NCI-H146 treated with DMSO at 0.1 percent for 48 hours (cell line): ENCODE measurements at regions not wholly inside any gene's neighbourhood (a gene's known extent, or its start where the extent isn't known, plus 50 kb on each side); places are given as distances from the start of the nearest gene placed in this dataset.

ENCODE experiments used
- DNase-seq: peaks from one replicate; lab custom pipeline; 2025; ENCODE audit not compliant: unreplicated experiment; lab: John Stamatoyannopoulos, UW

DNA sequence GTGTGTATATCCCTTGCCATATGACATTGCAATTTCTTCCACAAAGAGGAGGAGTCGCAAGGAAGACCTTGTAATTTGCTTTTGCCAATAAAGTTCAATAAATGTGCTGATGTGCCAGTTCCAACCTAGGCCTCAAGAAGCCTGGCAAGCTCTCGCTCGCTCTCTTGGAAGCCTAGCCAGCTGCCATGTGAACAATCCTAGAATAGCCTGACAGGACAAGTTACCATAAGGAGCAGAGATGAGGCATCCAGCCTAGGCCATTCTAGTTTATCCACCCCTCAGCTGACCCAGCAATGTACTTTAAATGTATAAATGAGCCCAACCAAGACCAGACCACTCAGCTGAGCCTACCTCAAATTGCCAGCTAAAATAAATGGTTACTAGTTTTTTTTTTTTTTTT is 145.7 kb upstream of the QRFPR start:
- DNase-seq = no peak

DNA sequence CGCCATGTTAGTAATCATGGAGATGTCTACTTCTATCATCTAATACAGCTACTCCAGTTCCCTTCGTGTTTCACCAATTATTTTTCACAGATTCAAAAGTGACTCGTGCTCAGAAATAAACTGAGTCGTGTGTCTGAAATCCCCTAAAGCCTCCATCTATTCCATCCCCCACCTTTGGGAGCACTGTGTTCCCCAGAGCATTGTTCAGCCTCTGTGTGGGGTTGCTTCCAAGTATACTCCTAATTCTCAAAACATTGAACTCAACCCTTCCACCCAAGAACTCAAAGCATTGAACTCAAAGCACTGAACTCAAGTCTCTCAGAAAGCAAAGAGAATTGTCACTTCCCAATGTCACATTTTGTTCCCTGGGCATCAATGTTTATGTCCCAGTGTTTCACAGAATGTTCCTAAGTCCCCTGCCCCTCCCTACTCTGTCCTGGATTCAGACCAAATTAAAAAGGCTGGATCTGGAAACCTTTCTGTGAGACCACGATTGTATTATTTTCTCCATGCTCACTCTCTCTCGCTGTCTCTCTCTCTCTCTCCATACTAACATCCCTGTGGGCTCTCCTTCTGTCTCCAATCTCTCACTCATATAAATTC is 138.5 kb upstream of the QRFPR start:
- DNase-seq = no peak

DNA sequence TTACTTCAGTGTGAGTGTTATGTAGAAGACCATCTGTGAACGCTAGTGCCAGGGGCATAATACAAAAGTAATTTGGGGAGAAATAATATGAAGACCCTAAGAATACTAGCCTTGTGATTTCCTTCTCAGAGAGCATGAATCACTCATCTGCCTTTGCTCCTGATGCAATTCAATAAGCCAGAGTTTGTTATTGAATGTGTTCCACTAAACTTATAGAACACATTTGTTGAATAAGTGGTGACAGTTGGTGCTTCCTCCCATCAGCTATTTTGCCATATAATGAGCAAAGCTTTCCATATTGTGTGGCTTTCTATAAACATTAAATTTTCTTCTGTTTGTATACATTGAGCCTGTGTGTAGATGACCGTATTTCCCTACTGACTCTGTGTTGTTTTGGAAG is 136.4 kb upstream of the QRFPR start:
- no peak for DNase-seq

DNA sequence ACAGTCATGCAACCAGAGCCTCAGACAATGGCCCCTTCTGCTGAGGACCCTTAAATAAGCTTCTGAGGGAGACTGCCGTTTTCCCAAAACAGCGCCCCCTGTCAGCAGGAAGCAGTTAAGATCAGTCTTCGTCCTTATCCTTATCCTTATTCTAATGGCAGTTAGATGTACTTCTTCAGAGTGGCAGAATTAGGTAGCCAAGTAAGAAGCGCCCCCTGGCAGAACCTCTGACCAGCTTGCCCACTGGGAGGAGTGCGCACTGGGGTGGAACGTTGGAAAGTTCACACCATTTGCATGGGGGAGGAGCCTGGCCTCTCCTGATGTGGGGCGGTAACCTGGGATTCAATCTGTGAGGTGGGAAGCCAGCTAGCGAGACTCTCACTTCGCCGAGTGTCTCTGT is 133.6 kb upstream of the QRFPR start:
- DNase-seq = no peak

DNA sequence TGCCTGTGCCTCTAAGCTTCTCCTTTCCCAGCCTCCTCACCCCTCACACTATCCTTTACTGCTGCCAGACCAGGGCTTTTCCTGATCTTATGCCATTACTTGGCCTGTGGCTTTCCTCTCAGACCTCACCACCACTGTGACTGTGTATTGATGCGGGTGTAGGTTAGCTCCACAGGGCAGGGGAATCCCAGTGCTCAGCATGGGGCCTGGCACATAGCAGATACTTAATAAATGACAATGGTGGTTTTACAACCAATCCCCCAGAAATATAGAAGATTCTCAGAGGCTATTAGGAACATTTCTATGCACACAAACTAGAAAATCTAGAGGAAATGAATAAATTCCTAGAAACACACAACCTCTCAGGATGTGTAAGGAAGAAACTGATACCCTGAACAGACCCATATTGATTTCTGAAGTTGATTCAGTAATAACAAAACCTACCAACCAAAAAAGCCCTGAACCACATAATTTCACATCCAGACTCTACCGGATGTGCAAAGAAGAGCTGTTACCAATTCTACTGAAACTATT is 129.6 kb upstream of the QRFPR start:
- DNase-seq = no peak

DNA sequence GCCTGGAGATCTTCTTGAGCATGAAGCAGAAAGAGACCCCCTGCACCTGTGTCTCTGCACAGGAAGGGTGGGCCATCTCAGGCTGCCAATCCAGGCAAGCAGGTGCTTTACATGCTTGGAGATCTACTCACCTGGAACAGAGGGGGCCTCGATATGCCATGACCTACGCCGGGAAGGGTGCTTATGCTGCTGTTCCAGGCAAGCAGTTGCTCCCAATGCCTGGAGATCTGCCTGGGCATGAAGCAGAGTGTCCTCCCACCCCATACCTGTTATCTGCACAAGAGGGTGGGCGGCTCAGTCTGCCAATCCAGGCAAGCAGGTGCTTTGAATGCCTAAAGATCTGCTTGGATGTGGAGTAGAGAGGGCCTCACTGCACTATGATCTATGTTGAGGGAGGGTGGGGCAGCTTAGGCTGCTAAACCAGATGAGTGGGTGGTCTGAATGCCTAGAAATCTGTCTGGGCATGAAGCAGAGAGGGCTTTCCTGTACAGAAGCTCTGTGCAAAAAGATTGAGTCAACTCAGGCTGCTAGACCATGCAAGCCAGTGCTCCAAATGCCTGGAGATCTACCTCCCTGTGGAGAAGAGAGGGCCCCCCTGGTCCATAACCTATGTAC is 104.5 kb upstream of the QRFPR start:
- DNase-seq = no peak

DNA sequence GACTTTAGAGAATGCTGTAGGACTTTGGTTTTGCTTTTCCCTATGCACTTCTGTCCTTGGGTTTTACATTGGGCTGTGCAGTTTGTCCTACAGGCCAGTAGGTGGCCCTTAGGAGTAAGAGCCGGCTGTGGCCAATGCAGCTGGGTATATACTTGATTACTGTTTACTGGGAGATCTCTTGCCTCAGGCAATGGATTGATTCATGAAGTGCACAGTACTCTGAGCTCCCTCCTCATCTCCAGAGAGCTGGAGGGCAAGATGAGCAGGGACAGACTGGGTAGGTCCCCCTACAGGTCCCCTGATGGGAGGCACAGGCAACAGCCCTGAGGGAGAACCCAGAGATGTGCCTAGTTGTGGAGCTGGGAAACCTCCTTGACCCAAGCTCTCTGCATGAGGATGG is 103.8 kb upstream of the QRFPR start:
- peak; percentile 1 for DNase-seq

DNA sequence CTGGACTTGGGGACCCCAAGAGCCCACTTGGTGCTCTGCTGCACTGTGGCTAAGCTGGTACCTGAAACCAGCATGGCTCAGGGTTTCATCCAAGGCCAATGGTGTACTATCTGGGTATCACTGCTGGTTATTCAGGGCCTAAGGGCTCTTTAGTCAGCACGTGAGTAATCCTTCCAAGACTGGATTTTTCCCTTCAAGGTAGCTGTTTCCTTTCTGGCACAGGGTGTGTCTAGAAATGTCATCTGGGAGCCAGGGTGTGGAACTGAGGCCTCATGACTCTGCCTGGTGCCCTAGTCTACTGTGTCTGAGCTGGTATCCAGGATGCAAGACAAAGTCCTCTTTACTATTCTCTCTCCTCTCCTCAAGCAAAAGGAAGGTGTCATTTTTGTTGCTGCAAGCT is 99.0 kb upstream of the QRFPR start:
- DNase-seq = no peak

DNA sequence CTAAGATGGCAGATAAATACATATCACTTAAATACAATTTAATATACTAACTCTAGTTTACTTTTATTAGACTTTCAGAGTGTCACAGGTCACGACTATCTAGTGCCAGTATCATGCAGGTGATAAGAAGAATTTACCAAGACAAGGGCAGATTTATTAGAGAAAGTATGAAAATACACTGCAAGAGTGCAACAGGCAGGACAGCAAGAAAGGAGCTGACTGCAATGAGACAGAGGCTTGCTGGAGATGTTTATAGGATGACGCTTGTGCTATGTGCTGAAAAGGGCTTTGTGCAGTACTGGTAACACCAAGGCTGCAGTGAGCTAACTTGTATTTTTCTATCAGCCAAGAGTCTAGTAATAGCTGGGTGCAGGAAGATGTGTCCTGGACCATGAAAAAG is 96.7 kb upstream of the QRFPR start:
- no peak for DNase-seq

DNA sequence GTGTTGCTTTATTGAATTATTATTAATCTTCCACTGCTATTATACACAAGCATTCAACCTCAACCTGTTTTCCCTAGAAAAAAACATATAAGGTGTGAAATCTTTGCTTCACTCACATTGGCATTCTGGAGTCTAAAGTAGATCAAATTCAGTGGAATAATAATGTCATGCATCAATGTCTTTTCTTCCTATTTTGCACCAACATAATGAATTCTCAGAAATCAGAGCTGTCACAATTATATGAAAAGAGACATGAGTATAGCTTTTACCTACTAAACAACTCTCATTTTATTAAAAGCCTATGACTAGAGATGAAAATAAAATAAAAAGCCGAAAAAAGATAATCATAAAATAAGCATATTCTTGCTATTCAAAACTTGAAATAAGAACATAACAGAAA is 96.3 kb upstream of the QRFPR start:
- no peak for DNase-seq

DNA sequence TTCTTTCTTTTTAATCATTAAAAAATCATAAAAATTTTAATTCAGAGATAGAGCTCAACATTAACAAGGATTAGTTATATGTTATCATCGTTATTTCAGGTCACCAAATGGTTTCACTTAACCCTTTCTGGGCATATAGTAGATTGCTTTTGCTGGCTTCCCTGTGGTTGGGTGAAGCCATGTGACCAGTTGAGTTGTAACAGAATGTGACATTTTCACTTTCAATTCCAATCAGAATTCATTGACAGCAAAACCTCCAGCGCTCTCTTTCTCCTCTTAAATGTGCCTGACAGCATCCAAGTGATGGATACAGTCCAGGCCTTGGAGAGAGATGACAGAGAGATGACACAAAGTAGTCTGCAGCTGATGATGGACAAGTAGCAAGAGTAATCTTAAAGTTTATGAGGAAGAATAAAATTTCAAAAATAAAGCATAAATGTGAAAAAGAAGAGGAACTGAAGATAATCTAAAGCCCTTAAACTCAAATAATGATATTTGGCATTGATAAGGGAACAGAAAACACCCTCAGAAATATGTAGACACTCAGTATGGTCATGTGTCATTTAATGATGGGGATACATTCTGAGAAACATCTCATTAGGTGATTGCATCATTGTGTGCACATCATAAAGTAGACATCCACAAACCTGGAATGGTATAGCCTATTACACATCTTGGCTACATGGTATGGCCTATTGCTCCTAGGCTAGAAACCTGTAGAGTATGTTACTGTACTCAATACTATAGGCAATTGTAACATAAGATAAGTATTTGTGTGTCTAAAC is 92.3 kb upstream of the QRFPR start:
- DNase-seq = no peak

DNA sequence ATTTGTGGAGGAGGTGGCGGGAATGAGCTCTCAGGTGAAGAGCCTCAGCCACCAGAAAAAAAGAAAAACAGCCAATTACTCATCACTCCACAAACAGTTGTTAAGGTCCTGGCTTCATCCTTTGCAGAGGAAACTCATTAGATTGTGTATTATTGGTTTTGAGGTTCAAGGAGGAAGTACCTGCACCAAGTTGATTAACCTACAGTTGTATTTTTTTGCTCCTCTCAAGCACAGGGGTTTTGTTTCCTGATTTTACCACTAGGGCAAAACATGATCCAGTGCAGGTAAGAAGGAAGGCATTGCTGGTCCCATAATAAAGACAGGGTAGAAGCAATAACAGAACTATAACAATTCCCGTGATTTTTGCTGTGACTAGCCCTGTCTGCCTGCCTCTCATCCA is 84.0 kb upstream of the QRFPR start:
- no peak for DNase-seq

DNA sequence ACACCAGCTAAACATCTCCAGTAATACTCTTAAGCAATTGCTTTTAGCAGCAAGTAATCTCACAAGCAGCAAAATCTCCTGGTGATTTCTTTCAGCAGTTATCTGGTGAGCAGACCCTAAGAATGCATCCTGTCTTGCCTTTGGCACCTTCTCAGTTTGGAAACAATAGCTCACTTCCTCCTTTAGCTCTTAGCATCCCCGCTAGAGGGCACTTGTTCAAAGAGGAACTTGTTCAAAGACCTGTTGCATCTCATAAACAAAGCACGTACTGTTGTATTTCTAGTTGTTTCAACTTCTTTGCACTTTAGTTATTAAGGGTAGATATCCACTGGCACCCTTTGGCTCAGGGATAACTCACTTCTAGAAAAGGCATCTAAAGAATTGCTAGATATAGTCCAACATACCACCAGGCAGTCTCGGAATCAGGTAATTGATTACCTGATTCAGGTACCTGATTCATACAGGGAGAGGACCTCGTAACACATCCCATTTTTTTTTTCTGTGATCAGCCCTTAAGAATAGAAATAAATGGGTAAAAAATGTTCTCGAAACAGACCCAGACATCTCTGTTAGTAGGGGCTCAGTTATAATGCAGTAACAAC is 81.9 kb upstream of the QRFPR start:
- no peak for DNase-seq

DNA sequence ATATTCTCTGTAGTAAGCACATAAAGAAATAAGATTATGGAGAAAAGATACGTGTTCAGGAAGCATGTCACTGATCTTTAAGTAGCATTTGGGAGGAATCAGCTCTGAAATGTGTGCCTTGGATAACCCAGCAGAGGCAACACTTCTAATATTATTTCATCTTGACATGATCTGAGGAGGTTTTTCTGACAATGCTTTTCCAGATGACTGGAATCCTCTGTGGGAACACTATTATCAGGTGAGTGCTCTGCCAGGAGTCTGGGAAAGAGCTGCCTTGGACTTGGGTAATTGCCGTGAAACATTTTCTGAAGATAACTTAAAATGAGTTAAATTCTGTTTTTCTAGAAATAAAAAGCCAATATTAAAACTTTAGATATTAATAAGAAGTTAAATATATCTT is 78.2 kb upstream of the QRFPR start:
- DNase-seq = no peak

DNA sequence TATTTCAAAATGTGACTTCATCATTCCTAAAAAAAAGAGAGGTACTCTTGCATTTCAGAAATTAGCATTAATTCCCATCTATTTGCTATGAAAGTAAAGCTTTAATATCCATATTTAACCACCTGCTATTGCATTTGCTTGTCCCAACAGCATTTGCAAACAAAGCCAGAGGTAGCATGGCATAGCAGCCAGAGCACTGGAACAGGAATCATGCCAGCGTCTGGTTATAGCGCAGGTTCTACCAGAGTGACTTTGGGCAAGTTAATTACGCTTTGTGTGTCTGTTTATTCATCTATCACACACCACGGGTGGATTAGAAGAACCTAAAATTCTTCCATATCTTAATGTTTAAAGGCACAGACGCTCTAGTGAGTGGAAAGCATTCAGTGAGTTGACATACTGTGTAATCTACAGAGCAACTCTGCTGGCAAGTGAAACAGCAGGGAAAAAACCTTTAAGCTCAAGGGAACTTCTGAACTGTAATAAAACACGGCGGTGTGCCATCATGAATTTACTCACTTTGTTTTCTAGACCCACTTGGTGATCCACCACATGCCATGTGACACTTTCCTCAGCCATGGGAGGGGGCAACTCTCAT is 76.6 kb upstream of the QRFPR start:
- DNase-seq = no peak

DNA sequence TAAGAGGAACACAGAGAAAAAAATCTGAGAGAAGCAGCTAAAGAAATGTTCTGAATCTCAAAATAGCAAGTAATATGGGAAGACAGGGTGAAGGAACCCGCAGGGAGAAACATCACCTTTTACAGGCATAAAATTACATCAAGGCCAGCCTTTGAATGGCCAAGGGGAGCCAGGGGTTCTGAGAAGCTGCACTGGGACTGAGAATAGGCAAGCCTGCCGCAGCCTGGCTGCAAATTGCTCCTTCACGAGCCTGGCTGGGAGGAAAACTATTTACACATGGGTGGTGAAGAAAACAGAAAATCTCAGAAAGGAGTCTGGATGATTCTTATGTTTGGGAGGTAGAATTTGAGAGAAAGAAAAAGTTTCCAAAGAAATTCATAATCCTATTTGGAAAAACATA is 74.5 kb upstream of the QRFPR start:
- DNase-seq = no peak

DNA sequence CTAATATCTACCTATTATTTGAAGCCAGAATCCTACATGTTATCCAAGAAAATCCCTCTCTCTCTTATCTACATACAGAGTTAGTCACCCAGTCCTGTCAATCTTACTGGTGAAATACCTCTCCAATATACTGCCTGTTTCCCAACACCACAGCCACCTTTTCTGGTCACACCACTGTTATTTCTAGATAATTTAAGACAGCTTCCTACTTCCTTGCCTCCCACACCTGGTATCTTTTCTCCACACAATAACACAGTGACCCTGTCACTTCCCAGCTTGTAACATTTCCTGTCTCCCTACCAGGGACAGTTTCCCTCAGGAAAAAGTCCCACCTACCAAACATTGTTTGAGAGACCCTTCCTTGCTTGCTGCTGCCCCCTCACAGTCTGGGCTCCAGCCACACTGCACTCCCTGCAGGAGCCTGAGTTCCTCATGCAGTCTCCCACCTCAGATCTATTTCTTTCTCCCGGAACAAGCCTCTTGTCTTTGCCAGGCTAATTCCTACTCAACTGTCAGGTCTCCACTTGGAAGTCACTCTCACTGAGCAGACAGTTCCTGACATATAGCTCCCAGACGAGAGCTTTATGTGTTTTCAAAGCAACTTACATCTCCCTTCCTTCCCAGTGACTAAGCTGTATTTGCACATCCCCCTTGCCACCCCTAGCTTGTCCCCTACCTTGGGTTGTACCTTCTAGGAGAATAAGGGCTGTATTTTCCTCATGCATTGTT is 73.6 kb upstream of the QRFPR start:
- no peak for DNase-seq

DNA sequence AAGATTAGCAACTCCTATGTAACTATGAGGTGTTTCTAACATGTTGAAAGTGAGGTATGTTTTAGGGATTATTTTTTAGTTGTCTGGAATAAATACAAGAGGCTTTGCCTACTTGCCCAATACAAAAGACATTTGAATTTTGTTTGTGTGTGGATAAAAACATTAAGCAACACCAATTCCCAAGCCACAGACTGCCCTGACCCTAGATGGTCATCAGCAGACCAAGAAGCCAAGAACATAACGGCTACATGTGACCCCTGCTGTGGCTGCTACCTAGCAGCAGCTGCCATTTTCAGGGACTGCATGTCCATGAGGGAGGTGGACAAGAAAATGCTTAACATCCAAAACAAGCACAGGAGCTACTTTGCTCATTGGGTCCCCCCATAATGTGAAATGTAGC is 70.5 kb upstream of the QRFPR start:
- DNase-seq = no peak

DNA sequence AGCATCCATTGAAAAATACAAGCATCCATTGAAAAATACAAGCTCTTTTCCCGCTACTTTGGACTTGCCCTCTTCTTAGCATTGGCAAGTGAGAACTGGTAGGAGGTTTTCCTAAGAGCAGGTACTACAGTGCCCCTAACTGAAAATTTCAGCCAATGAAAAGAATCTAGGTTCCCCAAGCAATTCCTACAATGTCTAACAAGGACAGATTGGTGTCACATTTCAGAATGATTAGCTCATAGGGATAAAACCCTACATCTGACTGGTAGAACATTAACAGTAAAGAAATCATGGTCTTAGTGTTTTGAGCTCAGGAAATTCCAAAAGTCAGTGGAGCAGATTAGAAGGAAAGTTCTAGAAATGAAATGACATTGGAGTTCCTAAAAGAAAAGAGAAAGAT is 68.6 kb upstream of the QRFPR start:
- DNase-seq = no peak

DNA sequence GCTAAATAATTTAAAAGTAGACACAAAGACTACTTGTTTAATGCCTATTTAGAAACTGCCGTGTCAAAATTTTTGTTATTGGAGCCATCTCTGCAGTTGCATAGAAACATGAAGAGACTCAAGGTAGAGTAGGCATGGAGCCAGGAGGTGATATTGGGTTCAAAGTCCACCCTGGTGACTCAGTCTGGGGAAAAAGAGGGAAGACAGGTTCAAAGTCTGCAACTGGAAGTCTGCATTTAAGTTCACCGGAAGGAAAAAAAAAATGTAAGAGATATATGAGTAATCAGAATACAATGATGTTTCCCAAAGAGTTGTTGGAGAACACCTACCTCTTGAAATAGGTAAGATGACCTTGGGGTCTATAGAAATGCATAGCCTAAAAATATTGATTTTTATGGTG is 67.4 kb upstream of the QRFPR start:
- no peak for DNase-seq

DNA sequence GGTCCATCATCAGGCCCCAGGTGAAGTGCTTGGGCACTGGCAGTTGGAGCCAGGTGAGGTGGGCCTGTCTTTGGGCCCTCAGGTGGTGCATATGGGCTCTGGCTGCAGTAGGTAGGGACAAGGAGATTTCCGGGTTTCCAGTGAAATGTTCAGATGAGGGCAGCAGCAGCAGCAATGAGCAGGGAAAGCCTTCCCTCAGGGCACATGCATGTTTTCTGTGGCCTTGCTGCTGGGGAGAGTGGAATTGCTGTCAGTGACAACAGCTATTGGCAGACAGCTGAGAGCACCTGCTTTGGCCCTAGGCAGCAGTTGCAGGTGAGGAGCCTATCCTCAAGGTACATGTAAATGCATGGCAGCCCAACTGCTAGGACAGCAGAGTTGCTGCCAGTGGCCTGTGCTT is 58.9 kb upstream of the QRFPR start:
- DNase-seq = no peak
